Non-pigmented ciliary epithelial cell (primary cell): ENCODE measurements at regions not wholly inside any gene's neighbourhood (a gene's known extent, or its start where the extent isn't known, plus 50 kb on each side); places are given as distances from the start of the nearest gene placed in this dataset.
A peak's percentile ranks its signal among the peaks of the same experiment; 100 is the strongest.

Source experiments
- DNase-seq: peaks from one replicate; pipeline ENCODE4 v3.0.0-alpha.2; 2010; ENCODE audit warnings: low read depth

DNA sequence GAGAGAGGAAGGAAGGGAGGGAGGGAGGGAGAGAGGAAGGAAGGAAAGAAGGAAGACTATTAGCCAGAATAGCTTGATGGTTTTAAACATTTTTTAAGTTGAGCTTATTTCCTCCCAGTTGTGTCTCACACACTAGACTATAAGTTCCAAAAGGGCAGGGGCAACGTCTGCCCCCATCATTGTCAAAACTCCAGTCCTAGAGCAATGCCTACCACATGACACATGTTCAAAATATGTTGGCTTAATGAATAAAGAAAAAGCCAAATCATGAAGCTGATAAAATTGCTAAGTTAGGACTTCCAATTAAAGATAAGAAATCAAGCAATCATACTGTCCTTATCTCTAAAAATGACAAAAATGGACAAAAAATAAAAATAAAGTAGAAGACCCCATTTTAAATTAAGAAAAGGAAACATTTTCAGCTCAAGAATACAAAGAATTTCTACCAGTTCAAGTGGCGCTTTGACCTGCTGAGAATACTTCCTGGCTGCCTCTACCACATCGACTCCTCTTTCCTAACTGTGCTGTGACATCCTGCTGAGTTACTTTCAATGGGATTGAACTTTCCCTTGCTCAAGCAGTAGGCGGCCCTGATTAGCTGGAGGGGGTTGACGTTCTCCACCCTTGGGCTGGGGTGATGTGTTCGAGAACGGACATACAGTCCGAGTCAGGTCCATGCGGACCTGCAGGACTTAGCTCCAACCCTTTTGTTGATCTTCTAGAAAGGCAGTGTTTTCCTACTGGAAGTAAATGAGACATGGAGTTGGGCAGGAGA lies 283.9 kb upstream of the FOXQ1 start:
- no peak for DNase-seq

DNA sequence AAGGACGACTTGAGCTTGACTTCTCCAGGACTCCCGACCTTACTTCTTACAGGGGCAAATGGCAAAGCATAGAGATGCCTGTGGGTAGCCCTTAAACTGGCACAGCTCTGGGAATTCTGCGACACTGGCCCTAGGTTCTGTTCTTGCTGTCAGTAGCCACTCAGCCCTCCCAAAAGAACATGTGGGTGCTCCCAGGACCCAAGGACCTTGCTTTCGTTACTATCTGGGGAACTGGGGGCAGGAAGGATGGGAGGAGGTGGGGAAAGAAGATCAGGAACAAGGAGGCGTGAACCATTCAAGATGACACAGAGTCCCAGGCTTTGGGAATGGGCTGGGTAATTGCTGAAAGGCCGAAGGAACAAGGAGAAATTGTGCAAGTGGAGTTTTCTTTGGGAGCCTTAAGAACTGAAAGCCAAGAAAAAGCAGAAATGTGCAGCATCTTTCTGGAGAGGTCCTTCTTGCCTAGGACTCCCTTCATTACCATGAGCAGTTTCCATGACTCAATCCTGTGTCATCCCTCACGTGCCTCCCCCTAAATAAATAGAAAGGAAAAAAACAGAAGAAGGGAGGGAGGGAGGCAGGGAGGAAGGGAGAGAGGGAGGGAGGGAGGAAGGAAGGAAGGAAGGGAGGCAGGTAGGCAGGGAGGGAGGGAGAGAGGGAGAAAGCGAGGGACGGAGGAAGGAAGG lies 284.6 kb upstream of the FOXQ1 start:
- DNase-seq: no peak

DNA sequence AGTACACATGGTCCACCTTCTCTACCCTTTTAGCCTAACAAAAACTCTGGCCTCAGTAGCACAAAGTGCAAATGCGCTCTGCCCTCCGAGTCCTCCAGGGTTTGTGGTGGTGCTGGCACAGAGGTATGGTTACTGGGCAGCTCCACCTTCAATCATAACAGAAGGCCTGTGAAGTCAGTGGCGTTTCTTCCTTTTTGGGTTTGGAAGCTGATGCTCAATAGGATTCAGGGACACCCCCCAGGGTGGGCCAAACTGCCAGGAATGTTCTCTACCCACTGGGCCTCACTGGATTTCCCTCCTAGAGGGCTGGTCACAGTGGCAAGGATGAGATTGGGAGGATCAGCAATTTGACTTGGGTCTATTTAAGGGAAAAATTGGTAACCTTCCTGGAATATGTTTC lies 286.1 kb upstream of the FOXQ1 start:
- no peak for DNase-seq

DNA sequence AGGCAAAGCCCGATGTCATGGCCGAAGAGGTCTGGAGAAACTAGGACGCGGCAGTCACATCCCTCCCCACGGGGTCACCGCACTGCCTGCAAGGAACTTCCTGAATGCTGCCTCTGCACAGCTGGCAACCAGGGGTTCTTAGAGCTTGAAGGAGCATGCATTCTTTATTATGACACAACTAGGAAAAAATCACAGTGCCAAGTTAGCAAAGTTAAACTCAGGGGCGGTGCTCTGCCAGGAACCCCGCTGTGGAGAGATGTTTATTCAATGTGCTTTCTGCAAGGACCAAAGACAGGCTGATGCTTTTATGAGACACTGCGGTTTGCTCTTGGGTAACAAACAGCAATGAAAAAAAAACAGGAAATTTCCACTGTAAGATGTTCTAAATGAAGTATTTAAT lies 287.3 kb upstream of the FOXQ1 start:
- DNase-seq: peak; percentile 68

DNA sequence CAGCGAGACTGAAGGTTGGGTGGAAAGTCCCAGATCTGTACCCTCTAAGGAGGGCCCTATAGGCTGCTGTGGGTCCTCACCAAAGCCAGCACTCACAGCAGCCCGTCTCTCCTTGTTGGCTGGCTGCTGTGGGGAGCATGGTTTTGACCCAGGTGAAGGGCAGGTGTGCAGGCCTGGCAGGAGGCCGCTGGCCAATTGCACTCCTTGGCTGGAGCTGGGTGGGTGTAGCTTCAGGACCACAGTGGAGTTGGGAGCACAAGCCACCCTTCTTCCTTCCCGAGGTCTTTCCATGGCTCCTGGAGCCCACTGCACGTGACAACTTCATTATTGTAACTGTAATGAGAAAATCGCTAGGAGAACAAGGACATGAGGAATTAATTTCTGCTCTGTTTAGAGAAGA lies 287.7 kb upstream of the FOXQ1 start:
- no peak for DNase-seq

GRCh38 chr6:1023229-1023628 lies 288.7 kb upstream of the FOXQ1 start:
- no peak for DNase-seq

DNA sequence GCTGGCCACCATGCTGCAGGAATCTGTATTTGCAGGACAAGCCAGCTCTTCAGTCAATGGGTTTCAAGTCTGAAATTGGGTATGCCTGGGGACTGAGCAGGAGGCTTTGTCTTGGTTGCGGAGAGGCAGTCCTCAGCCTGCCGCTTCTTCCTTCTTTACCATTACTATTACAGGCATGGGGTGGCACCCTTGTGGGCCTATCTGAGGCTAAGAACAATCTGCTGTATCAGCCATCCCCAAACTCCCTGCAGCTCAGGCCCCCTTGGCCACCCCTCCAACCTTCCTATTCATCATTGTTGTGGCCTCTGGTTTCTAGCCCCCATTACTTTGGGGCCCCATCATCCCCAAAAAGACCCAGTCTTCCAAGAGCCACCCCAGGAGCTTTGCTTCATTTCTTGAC lies 289.2 kb upstream of the FOXQ1 start:
- DNase-seq: no peak

DNA sequence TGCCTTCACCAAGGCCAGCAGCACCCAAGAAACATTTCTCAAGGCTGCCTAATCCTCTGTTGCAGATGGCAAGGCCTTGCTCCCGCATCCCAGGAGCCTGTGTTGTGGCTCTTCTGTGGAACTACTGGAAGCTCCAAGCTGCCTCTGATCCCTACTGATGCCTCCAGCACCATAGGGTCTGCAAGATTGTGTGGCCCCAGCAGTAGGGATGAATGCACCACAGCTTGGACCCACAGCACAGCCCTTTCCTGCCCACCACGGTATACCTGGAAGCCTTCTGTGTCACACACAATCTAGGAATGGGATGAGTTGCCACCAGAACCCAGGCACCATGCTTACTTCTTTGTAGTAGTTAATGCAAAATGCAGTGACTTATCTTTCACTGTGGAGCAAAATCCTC lies 291.1 kb upstream of the FOXQ1 start:
- no peak for DNase-seq

GRCh38 chr6:1020133-1020532 lies 291.8 kb upstream of the FOXQ1 start:
- no peak for DNase-seq

DNA sequence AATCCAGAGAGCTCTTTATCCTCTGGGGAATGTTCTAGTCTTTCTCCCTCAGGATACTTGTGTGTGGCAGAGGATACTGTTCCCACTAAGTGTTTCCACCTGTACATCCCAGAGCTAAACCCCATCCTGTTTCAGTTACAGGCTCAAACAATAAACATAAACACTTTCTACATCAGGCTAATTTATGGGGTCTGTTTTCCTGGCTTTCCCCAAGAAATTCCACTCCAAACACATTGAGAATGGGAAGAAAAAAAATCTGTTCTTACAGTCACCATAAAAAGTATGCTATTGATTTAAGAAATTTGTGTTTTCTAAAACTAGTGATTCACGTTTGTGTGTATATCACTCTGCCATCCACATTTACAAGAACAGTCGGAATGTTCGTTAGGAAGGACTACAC lies 293.9 kb upstream of the FOXQ1 start:
- DNase-seq: no peak

DNA sequence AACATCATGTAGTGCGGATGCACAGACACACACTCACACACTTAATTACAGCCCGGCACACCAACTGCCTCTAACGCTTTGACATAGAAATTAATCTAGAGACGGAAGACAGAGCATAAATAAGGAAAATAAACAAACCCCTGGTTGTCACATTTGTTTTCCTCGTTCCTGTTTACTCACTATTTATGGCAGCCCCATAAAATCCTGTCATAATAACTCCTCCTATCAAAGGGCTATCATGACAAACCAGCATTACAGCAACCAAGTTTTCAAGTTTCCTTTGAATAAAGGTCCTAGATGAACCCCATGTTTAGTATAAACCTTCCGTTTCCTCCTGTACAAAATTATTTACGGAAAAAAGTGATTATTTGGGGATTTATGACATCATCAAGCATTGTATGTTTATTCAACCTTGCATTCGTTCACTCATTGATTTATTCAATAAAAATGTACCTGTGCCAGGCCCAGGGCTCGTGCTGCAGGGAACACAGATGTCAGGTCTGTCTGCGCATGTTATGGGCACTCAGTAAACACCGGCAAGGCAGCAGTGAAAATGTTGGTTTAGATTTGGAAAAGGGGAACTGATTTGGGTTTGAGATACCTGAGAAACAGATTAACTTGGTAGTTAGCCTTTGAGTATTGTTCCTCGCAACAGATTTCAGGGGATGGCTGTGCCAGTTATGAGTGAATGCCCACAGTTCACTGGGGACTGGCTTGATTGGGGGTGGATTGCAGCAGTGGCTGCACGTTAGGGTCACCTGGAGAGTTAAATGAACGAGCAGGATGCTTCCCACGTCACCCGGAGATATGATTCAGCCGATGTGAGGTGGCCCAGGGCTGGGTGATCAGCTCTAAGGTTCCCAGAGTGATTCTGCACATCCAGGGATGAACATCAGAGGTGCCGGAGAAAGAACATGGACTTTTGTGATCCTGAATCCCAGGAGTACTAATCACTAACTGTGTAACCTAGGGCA lies 295.3 kb upstream of the FOXQ1 start:
- no peak for DNase-seq

GRCh38 chr6:1015825-1016224 lies 296.1 kb upstream of the FOXQ1 start:
- no peak for DNase-seq

- no peak for DNase-seq
These were observed 297.5 kb upstream of the FOXQ1 start for GRCh38 chr6:1014431-1014807.

- no peak for DNase-seq
These were observed 298.1 kb upstream of the FOXQ1 start for GRCh38 chr6:1013656-1014430.

GRCh38 chr6:1009103-1009502 lies 302.8 kb upstream of the FOXQ1 start:
- DNase-seq: no peak

DNA sequence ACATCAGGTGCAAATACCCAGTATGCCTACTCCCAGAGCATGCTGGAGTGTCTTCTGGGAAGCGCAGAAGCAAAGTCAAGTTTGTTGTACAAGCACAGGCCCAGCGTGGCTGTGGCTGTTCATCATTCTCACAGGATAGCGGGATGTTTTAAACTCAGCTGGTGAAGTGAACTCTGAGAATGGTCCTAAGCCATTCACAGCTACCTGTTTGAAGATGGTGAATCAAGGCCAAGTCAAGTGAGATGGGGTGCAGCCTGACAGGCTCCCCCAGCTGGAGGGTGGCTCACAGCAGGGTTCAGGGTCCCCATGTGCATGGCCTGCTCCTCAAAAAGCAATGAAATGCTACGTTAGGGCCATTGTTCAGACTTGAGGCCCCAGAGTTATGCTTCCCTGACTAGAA lies 304.7 kb upstream of the FOXQ1 start:
- no peak for DNase-seq

- no peak for DNase-seq
These were observed 306.8 kb upstream of the FOXQ1 start for GRCh38 chr6:1004885-1005630.

- no peak for DNase-seq
These were observed 308.3 kb upstream of the FOXQ1 start for GRCh38 chr6:1003394-1004160.

- no peak for DNase-seq
These were observed 308.9 kb upstream of the FOXQ1 start for GRCh38 chr6:1002989-1003388.

GRCh38 chr6:1001655-1002349 lies 308.9 kb upstream of the EXOC2 start:
- no peak for DNase-seq
